Epithelial cell of proximal tubule (primary cell): ENCODE measurements at regions not wholly inside any gene's neighbourhood (a gene's known extent, or its start where the extent isn't known, plus 50 kb on each side); places are given as distances from the start of the nearest gene placed in this dataset.

ENCODE experiments used
- DNase-seq: peaks from one replicate; pipeline ENCODE4 v3.0.0-alpha.2; 2011; ENCODE audit warnings: low read depth
- H3K4me3 ChIP-seq: 2 replicates; pipeline ENCODE4 v1.5.1; 2011; ENCODE audit warnings: low read depth, mild to moderate bottlenecking, low read length
- CTCF ChIP-seq: conservative IDR thresholded peaks from 2 replicates; pipeline ENCODE4 v1.5.1; 2012; ENCODE audit warnings: low read depth, mild to moderate bottlenecking, low read length

DNA sequence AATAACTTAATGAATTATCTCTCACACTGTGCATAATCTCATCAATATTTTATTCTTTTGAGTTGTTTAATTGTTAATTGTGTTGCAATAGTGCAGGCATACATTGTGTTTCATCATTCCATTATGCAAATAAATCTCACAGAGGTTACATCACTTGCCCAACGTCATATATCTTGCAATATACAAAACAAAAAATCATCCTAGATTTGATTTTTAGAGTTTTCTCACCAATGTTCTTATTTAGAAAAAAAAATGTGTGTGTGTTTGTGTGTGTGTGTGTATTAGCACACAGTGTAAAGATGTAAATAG is 662.5 kb upstream of the GBE1 start:
- no peak overlapping the region for H3K4me3 ChIP-seq
- TF ChIP-seq CTCF, result no peak
- no peak for DNase-seq

DNA sequence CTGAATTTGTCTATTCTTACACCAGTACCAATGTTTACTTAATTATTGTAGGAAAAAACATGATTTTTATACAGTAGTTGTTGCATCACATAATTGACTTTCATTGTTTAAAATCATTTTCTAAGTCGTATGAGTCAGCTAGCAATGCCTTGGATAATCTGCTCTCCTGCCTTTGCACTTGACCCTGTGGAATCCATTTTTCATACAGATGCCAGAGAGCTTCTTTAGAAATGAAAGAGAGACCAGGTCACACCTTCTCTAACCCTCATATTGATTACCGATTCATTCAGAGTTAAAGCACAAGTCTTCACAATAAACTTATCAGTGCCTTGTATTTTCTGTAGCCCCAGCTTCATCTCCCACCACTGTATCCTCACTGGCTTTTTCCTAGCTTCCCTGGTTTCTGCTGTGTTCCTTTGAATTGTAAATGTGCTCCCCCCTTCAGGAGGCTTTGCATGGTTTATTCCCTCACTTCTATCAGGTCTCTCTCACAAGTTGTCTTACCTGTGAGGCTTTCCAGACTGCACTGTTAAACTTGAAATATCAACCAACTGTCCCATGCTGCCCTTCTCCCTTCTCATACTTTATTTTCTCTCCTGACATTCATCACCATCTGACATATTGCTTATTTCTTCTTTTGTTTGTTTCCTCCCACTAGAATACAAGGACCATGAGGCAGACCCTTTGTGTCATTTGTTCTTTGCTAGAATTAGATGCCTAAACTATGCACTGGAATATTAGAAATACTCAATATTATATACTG is 662.0 kb upstream of the GBE1 start:
- no peak for TF ChIP-seq CTCF

GRCh38 chr3:82416830-82417229 is 655.4 kb upstream of the GBE1 start:
- no peak for DNase-seq
- H3K4me3 ChIP-seq, result no peak overlapping the region
- TF ChIP-seq CTCF, result no peak

More for the DNA sequence above, 662.0 kb upstream of the GBE1 start:
- no peak overlapping the region for H3K4me3 ChIP-seq
- DNase-seq, result no peak

- no peak overlapping the region for H3K4me3 ChIP-seq
- TF ChIP-seq CTCF, result no peak
- DNase-seq, result no peak
Observed at GRCh38 chr3:82416349-82416748, 654.9 kb upstream of the GBE1 start.

DNA sequence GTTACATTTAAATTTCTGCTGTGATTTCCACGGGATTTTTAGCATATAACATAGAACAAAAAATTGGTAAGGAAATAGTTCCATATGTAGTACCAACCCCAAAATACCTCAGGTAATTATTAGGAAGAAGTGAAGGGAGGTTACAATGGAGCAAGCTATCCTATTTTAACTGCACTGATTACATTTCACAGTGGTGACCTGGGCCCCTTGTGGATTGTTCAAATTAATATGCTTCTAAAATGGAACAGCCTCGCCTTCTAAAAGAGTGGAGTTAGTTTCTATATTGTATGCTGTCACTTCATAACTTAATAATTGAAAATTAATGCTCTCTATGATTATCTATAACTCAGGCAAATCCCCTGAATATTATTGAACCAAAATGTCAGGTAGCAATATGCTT is 651.7 kb upstream of the GBE1 start:
- H3K4me3 ChIP-seq, result no peak overlapping the region
- no peak for TF ChIP-seq CTCF
- DNase-seq, result no peak

- DNase-seq, result no peak
- H3K4me3 ChIP-seq, result no peak overlapping the region
- no peak for TF ChIP-seq CTCF
Observed at GRCh38 chr3:82410366-82410765, 648.9 kb upstream of the GBE1 start.

- no peak overlapping the region for H3K4me3 ChIP-seq
- no peak for TF ChIP-seq CTCF
Observed at GRCh38 chr3:82409842-82410241, 648.4 kb upstream of the GBE1 start.

More at GRCh38 chr3:82409842-82410241, 648.4 kb upstream of the GBE1 start:
- DNase-seq, result no peak
